Spleen (tissue), 11 donors: ENCODE measurements at regions not wholly inside any gene's neighbourhood (a gene's known extent, or its start where the extent isn't known, plus 50 kb on each side); places are given as distances from the start of the nearest gene placed in this dataset.

ENCODE experiments used
- DNase-seq: peaks from one replicate; pipeline ENCODE4 v3.0.0-alpha.2; 2020
- H3K27ac ChIP-seq, 8 donors: fragments of 200-600 bp; sonication (generic) in 7 of 8; 1 replicate in 4 of 8; 2 replicates in 4 of 8; pipeline versions ENCODE4 v1.5.0 to v1.8.0; 2016 to 2021; ENCODE audit warnings: inconsistent platforms in 4 of 8, mild to moderate bottlenecking in 4 of 8, moderate library complexity in 1 of 8
- H3K27me3 ChIP-seq, 7 donors: fragments of 200-600 bp; sonication (generic) in 6 of 7; replicated peaks in 1 of 7; 1 replicate in 4 of 7; 2 replicates in 3 of 7; pipeline versions ENCODE4 v1.5.0 to v1.8.0; 2016 to 2021; ENCODE audit warnings: inconsistent platforms in 3 of 7, mild to moderate bottlenecking in 1 of 7
- H3K36me3 ChIP-seq, 6 donors: fragments of 200-600 bp; sonication (generic) in 5 of 6; 1 replicate in 4 of 6; 2 replicates in 2 of 6; pipeline versions ENCODE4 v1.5.0 to v1.8.0; 2016 to 2021; ENCODE audit warnings: inconsistent platforms in 2 of 6
- H3K4me1 ChIP-seq, 6 donors: fragments of 200-600 bp; sonication (generic) in 5 of 6; 1 replicate in 3 of 6; 2 replicates in 3 of 6; pipeline versions ENCODE4 v1.5.0 to v1.8.0; 2016 to 2021; ENCODE audit warnings: inconsistent platforms in 3 of 6
- H3K4me3 ChIP-seq, 8 donors: fragments of 200-600 bp; sonication (generic) in 7 of 8; 1 replicate in 4 of 8; 2 replicates in 4 of 8; pipeline versions ENCODE4 v1.5.0 to v1.8.0; 2016 to 2021; ENCODE audit warnings: inconsistent platforms in 4 of 8, mild to moderate bottlenecking in 4 of 8, moderate library complexity in 2 of 8
- H3K9me3 ChIP-seq, 8 donors: fragments of 200-600 bp; sonication (generic) in 7 of 8; 1 replicate in 4 of 8; 2 replicates in 4 of 8; pipeline versions ENCODE4 v1.5.0 to v1.8.0; 2016 to 2021; ENCODE audit warnings: inconsistent platforms in 4 of 8
- POLR2A ChIP-seq, 3 donors: fragments of 450-650 bp; IDR thresholded peaks; one replicate each; pipeline ENCODE4 v1.5.1; 2017; ENCODE audit warnings: antibody characterized with exemption in 3 of 3, mild to moderate bottlenecking in 1 of 3
- POLR2AphosphoS5 ChIP-seq, 3 donors: sonication (generic); formaldehyde crosslinking; IDR thresholded peaks; one replicate each; pipeline ENCODE4 v1.5.1; 2017; ENCODE audit warnings: antibody characterized with exemption in 3 of 3
- WGBS, 5 donors: extraction: QIAGEN DNeasy Blood & Tissue Kit in 3 of 5; methylation state at CpG; one replicate each; pipeline versions ENCODE4 v1.1.5 to v1.1.7; 2013 to 2018; 5-methylcytosine and 5-hydroxymethylcytosine counted together
- intact Hi-C: fragments of 100-400 bp; cut with DNase I; formaldehyde crosslinking; loops from one replicate; pipeline ENCODE4 v1.15.0; 2023; ENCODE audit warnings: low total_unique reads
- TF ChIP-seq, protein P1 (sequence below), 11 experiments: fragments of 200-600 bp in 7 of 11; fragments of 450-650 bp in 4 of 11; sonication (generic) in 4 of 11; IDR thresholded peaks in 8 of 11; conservative IDR thresholded peaks in 3 of 11; 1 replicate in 7 of 11; 2 replicates in 4 of 11; pipeline versions ENCODE4 v1.4.0 to v1.8.0; 2016 to 2021; ENCODE audit warnings: antibody characterized with exemption in 11 of 11, inconsistent platforms in 4 of 11, mild to moderate bottlenecking in 1 of 11
- donor health status: healthy with polysubstance abuse.
- donor health status: DM: no; HTN: no; CAD: no; lungs with moderate emphysema.
- donor health status: DM: no; HTN: no; CAD: no.
- donor health status: Bipolar disorder and iron deficiency.
- donor health status: healthy.
- donor health status: DM: no; HTN: no; CAD: no.
- donor health status: DM: yes; HTN: yes; CAD: no.

GRCh38 chr17:77608431-77608830 lies 350.1 kb upstream of the TNRC6C start:
- no peak overlapping the region for H3K27ac ChIP-seq
- H3K9me3 ChIP-seq: no peaks in the 10 kb centered on the region
- DNase-seq: peak; percentile 34
- H3K4me1 ChIP-seq: peaks cover 4 to 20% (median 13%) of the 10 kb centered on the region in 6 donors
- H3K4me3 ChIP-seq: no peak overlapping the region
- H3K27me3 ChIP-seq: no peaks in the 10 kb centered on the region
- TF ChIP-seq POLR2A (IDR thresholded peaks at IDR 0.05): no peak
- no peak for TF ChIP-seq POLR2AphosphoS5 (IDR thresholded peaks at IDR 0.05)
- intact Hi-C loops: no loop called here
- 95 to 97% (median 97%) methylated on average over 10 of the region's 10 CpGs for WGBS, 5 donors
- H3K36me3 ChIP-seq: no peaks in the 10 kb centered on the region

DNA sequence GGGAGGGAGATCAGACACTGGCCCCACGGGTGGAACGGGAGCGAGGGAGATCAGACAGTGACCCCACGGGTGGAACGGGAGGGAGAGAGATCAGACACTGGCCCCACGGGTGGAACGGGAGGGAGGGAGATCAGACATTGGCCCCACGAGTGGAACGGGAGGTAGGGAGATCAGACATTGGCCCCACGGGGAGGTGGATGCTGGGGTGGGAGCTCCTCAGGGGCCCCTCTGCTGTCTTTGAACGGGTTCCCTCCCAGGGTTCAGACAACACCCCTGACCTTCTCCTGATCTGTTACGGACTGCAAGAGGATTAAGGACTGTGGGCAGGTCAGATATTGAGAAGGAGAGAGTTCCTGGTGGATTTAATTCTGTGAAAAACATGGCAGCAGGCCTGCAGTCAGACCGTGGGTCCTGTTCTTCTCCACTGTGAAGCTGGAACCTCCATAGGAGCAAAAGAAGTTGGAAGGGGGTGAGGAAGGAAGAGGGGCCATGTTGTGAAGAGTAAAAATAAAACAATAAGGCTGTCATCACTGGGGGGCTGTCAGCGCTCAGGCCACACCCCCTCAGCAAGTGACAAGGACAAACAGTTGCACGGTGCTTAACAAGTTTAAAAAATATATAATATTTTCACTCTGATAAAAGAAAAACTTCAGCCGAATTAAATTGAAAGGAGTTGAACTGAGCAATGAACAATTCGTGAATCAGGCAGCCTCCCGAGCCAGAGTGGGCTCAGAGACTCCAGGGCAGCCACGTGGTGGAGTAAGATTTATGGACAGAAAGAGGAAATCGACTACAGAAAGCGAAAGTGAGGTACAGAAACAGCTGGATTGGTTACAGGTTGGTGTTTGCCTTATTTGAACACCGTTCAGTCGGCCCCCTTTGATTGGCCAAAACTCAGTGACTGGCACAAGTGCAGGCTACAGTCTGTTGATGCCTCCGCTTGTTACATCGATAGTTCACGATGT lies 348.7 kb upstream of the TNRC6C start:
- intact Hi-C loops: no loop called here
- Histone ChIP-seq H3K27ac (peak overlapping the region in 6 of 8 donors; percentile 23 to 65 (median 44)), H3K4me1 (peaks cover 4 to 20% (median 13%) of the 10 kb centered on the region in 6 donors), H3K27me3 (no peaks in the 10 kb centered on the region), H3K36me3 (no peaks in the 10 kb centered on the region), H3K9me3 (no peaks in the 10 kb centered on the region), H3K4me3 (peak overlapping the region in 6 of 8 donors; percentile 8 to 57 (median 19))
- WGBS, 5 donors: 51 to 56% (median 55%) methylated on average over 26 of the region's 26 CpGs
- TF ChIP-seq POLR2AphosphoS5 (IDR thresholded peaks at IDR 0.05): no peak
- no peak for TF ChIP-seq POLR2A (IDR thresholded peaks at IDR 0.05)
- TF ChIP-seq, protein P1, sequence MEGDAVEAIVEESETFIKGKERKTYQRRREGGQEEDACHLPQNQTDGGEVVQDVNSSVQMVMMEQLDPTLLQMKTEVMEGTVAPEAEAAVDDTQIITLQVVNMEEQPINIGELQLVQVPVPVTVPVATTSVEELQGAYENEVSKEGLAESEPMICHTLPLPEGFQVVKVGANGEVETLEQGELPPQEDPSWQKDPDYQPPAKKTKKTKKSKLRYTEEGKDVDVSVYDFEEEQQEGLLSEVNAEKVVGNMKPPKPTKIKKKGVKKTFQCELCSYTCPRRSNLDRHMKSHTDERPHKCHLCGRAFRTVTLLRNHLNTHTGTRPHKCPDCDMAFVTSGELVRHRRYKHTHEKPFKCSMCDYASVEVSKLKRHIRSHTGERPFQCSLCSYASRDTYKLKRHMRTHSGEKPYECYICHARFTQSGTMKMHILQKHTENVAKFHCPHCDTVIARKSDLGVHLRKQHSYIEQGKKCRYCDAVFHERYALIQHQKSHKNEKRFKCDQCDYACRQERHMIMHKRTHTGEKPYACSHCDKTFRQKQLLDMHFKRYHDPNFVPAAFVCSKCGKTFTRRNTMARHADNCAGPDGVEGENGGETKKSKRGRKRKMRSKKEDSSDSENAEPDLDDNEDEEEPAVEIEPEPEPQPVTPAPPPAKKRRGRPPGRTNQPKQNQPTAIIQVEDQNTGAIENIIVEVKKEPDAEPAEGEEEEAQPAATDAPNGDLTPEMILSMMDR (IDR thresholded peaks at IDR 0.05 in 8 of 11, conservative IDR thresholded peaks at IDR 0.05 in 3 of 11): no peak
- DNase-seq: peak; percentile 82

DNA sequence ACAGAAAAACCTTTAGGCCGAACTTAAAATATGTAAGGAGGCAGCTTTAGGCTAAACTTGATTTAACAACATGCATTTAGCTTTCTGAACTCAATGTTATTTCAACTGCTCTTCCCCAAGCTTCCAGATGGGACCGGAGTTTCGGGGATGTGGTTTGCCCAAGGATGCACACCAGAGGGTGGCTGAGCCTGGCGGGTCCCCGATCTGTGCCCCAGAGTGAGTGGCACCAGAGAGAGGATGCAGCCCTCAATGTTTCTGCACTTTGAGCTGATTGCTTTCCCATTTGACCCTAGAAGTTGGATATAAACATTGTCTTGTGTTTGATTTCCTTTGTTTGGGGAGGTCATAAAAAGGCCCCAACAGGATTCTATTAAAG lies 348.0 kb upstream of the TNRC6C start:
- intact Hi-C loops: no loop called here
- Histone ChIP-seq H3K4me3 (peak overlapping the region in 6 of 8 donors; percentile 8 to 57 (median 19)), H3K4me1 (peaks cover 4 to 20% (median 13%) of the 10 kb centered on the region in 6 donors), H3K27me3 (no peaks in the 10 kb centered on the region), H3K9me3 (no peaks in the 10 kb centered on the region), H3K36me3 (no peaks in the 10 kb centered on the region), H3K27ac (peak overlapping the region in 6 of 8 donors; percentile 23 to 65 (median 44))
- WGBS, 5 donors: 26 to 44% (median 41%) methylated on average over 5 of the region's 5 CpGs
- TF ChIP-seq POLR2AphosphoS5 (IDR thresholded peaks at IDR 0.05) (no peak), POLR2A (IDR thresholded peaks at IDR 0.05) (no peak)
- TF ChIP-seq, protein P1 (IDR thresholded peaks at IDR 0.05 in 8 of 11, conservative IDR thresholded peaks at IDR 0.05 in 3 of 11): no peak
- DNase-seq: no peak

- peak overlapping the region in 4 of 8 donors; percentile 38 to 65 (median 52) for H3K27ac ChIP-seq
- no peaks in the 10 kb centered on the region for H3K9me3 ChIP-seq
- WGBS, 5 donors: 46 to 59% (median 51%) methylated on average over 9 of the region's 9 CpGs
- H3K36me3 ChIP-seq: no peaks in the 10 kb centered on the region
- H3K4me1 ChIP-seq: peaks cover 4 to 20% (median 13%) of the 10 kb centered on the region in 6 donors
- no peaks in the 10 kb centered on the region for H3K27me3 ChIP-seq
- DNase-seq: peak; percentile 41
- TF ChIP-seq, protein P1 (IDR thresholded peaks at IDR 0.05 in 8 of 11, conservative IDR thresholded peaks at IDR 0.05 in 3 of 11): no peak
- H3K4me3 ChIP-seq: peak overlapping the region in 1 of 8 donors; percentile 57
- intact Hi-C loops: no loop called here
Measured at GRCh38 chr17:77610972-77611521, 347.5 kb upstream of the TNRC6C start.
